GM21381 (cell line): ENCODE measurements at regions not wholly inside any gene's neighbourhood (a gene's known extent, or its start where the extent isn't known, plus 50 kb on each side); places are given as distances from the start of the nearest gene placed in this dataset.

Experiments used
- ATAC-seq: cut with Tn5 transposase; IDR thresholded peaks from one replicate; pipeline ENCODE4 v1.9.1; 2021; ENCODE audit warnings: mild to moderate bottlenecking, moderate library complexity; ENCODE audit not compliant: unreplicated experiment

GRCh38 chr5:9928326-9928725, 298.2 kb upstream of the TAS2R1 start:
- no peak for ATAC-seq

- no peak for ATAC-seq
These were observed 297.4 kb upstream of the TAS2R1 start for GRCh38 chr5:9927521-9927997.

GRCh38 chr5:9927106-9927505, 297.0 kb upstream of the TAS2R1 start:
- ATAC-seq, result no peak

GRCh38 chr5:9924614-9925013, 294.5 kb upstream of the TAS2R1 start:
- ATAC-seq, result no peak

- ATAC-seq, result no peak
These were observed 292.6 kb upstream of the TAS2R1 start for GRCh38 chr5:9922719-9923118.

- ATAC-seq, result no peak
These were observed 290.5 kb upstream of the TAS2R1 start for GRCh38 chr5:9920697-9921096.

- no peak for ATAC-seq
These were observed 289.3 kb upstream of the TAS2R1 start for GRCh38 chr5:9919306-9920030.

- ATAC-seq, result no peak
These were observed 275.5 kb upstream of the TAS2R1 start for GRCh38 chr5:9905661-9906060.

- ATAC-seq, result no peak
These were observed 273.6 kb upstream of the TAS2R1 start for GRCh38 chr5:9903801-9904200.

- no peak for ATAC-seq
These were observed 268.2 kb upstream of the TAS2R1 start for GRCh38 chr5:9898319-9898718.

- no peak for ATAC-seq
These were observed 265.1 kb upstream of the TAS2R1 start for GRCh38 chr5:9895302-9895645.

- ATAC-seq, result no peak
These were observed 264.6 kb upstream of the TAS2R1 start for GRCh38 chr5:9894571-9895301.

- no peak for ATAC-seq
These were observed 262.5 kb upstream of the TAS2R1 start for GRCh38 chr5:9892696-9893095.

- ATAC-seq, result no peak
These were observed 259.4 kb upstream of the TAS2R1 start for GRCh38 chr5:9889511-9889910.

GRCh38 chr5:9888501-9888901, 258.4 kb upstream of the TAS2R1 start:
- ATAC-seq, result no peak

- no peak for ATAC-seq
These were observed 255.0 kb upstream of the TAS2R1 start for GRCh38 chr5:9885164-9885563.

GRCh38 chr5:9878206-9878605, 248.1 kb upstream of the TAS2R1 start:
- ATAC-seq, result no peak

- ATAC-seq, result no peak
These were observed 247.3 kb upstream of the TAS2R1 start for GRCh38 chr5:9877488-9877887.

GRCh38 chr5:9876451-9876850, 246.3 kb upstream of the TAS2R1 start:
- ATAC-seq, result no peak

- ATAC-seq, result no peak
These were observed 239.6 kb upstream of the TAS2R1 start for GRCh38 chr5:9869616-9870288.

GRCh38 chr5:9865574-9865973, 235.4 kb upstream of the TAS2R1 start:
- no peak for ATAC-seq

- no peak for ATAC-seq
These were observed 234.6 kb upstream of the TAS2R1 start for GRCh38 chr5:9864791-9865190.
